WTC11 (cell line): ENCODE measurements at regions not wholly inside any gene's neighbourhood (a gene's known extent, or its start where the extent isn't known, plus 50 kb on each side); places are given as distances from the start of the nearest gene placed in this dataset.

ENCODE experiments used
- CTCF ChIP-seq: fragments of 200-600 bp; IDR thresholded peaks from 2 replicates; pipeline ENCODE4 v1.8.0; 2022; ENCODE audit warnings: antibody characterized with exemption
- NR1H2 ChIP-seq: sonication (generic); formaldehyde crosslinking; IDR thresholded peaks from 2 replicates; pipeline ENCODE4 v1.9.0; 2021; ENCODE audit warnings: mild to moderate bottlenecking, moderate library complexity, missing genetic modification reagents
- SP1 ChIP-seq: sonication (generic); formaldehyde crosslinking; conservative IDR thresholded peaks from 2 replicates; pipeline ENCODE4 v1.8.1; 2022; ENCODE audit warnings: missing genetic modification reagents
- TF ChIP-seq, protein P1 (sequence below): sonication (generic); formaldehyde crosslinking; IDR thresholded peaks from 2 replicates; pipeline ENCODE4 v1.8.1; 2023; ENCODE audit warnings: mild to moderate bottlenecking, moderate library complexity, missing genetic modification reagents

GRCh38 chr1:68294367-68295066 is 62.2 kb upstream of the WLS start:
- TF ChIP-seq CTCF (no peak), SP1 (CRISPR knock-in tag) (no peak), NR1H2 (CRISPR knock-in tag) (no peak)
- TF ChIP-seq, protein P1, sequence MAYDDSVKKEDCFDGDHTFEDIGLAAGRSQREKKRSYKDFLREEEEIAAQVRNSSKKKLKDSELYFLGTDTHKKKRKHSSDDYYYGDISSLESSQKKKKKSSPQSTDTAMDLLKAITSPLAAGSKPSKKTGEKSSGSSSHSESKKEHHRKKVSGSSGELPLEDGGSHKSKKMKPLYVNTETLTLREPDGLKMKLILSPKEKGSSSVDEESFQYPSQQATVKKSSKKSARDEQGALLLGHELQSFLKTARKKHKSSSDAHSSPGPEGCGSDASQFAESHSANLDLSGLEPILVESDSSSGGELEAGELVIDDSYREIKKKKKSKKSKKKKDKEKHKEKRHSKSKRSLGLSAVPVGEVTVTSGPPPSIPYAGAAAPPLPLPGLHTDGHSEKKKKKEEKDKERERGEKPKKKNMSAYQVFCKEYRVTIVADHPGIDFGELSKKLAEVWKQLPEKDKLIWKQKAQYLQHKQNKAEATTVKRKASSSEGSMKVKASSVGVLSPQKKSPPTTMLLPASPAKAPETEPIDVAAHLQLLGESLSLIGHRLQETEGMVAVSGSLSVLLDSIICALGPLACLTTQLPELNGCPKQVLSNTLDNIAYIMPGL (CRISPR knock-in tag) = no peak
